ENCODE measurements at regions not wholly inside any gene's neighbourhood (a gene's known extent, or its start where the extent isn't known, plus 50 kb on each side); places are given as distances from the start of the nearest gene placed in this dataset.

DNA sequence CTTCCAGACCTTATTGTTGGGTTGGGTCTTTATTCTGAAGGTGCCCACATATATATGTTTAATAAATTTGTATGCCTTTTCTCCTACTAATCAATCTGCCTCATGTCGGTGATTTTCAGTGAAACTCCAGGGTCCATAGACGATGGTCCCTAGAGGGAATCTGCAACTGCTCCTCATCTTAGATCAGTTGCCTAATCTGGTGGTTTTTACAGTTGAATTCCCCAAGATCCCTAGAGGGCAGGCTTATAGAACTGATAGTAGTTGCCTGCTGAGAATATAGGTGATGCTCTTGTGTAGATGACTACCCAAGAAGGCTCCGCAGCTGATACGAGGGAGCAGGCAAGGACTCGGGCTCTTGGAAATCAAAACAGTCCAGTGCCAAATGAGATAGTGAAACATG is 619.2 kb upstream of the C16orf82 start (continued):
- TF ChIP-seq, protein P1, sequence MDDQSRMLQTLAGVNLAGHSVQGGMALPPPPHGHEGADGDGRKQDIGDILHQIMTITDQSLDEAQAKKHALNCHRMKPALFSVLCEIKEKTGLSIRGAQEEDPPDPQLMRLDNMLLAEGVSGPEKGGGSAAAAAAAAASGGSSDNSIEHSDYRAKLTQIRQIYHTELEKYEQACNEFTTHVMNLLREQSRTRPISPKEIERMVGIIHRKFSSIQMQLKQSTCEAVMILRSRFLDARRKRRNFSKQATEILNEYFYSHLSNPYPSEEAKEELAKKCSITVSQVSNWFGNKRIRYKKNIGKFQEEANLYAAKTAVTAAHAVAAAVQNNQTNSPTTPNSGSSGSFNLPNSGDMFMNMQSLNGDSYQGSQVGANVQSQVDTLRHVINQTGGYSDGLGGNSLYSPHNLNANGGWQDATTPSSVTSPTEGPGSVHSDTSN (IDR thresholded peaks at IDR 0.05; ENCODE audit: insufficient replicate concordance, low read depth, low read length): no peak

- intact Hi-C loops (cut with micrococcal nuclease; ENCODE audit: unreplicated experiment) (loop anchor here (5.0 kb wide), 1 partner anchor 616 kb away; no protein-coding TSS in a partner anchor), in situ Hi-C loops (cut with MboI) (no loop called here)
- ATAC-seq (no peak), DNase-seq (ENCODE audit: low read depth, low spot score) (no peak), FAIRE-seq (no peak)
- ChIA-PET CTCF (interaction anchor here (0.9 to 1.4 kb wide), 2 partner anchors 16 to 1177 kb away, joined by 4 to 5 read pairs; no protein-coding TSS in a partner anchor), SMC1A (ENCODE audit: uncharacterized antibody, unreplicated experiment) (no interaction called here), RAD21 (ENCODE audit: unreplicated experiment) (no interaction called here), POLR2A (no interaction called here)
- BruUV-seq (replicated peaks): no TSS peak
- Histone ChIP-seq H3K4me1 (ENCODE audit: control insufficient read depth, insufficient read depth, low read length) (no peaks in the 10 kb centered on the region), H3K9ac (ENCODE audit: control insufficient read depth, insufficient read depth, low read length) (no peak overlapping the region), H4K20me1 (ENCODE audit: control insufficient read depth, insufficient read depth) (no peaks in the 10 kb centered on the region), H3K4me3 (no peak overlapping the region), H3K4me2 (ENCODE audit: control insufficient read depth, insufficient read depth) (no peak overlapping the region), H3K36me3 (ENCODE audit: control insufficient read depth in 2 of 2, insufficient read depth in 2 of 2, low read length in 1 of 2) (no peaks in the 10 kb centered on the region), H2AFZ (ENCODE audit: control insufficient read depth, low read depth, low read length) (no peak overlapping the region), H3K9me3 (replicated peaks; ENCODE audit: control insufficient read depth, insufficient read depth, low read length) (no peaks in the 10 kb centered on the region), H3K27me3 (replicated peaks in 1 of 2; ENCODE audit: control insufficient read depth in 2 of 2, insufficient read depth in 2 of 2, low read length in 1 of 2) (no peaks in the 10 kb centered on the region), H3K79me2 (ENCODE audit: control insufficient read depth, insufficient read depth, low read length) (no peaks in the 10 kb centered on the region), H3K27ac (ENCODE audit: control insufficient read depth, insufficient read depth) (no peak overlapping the region)
- TF ChIP-seq, protein P2, sequence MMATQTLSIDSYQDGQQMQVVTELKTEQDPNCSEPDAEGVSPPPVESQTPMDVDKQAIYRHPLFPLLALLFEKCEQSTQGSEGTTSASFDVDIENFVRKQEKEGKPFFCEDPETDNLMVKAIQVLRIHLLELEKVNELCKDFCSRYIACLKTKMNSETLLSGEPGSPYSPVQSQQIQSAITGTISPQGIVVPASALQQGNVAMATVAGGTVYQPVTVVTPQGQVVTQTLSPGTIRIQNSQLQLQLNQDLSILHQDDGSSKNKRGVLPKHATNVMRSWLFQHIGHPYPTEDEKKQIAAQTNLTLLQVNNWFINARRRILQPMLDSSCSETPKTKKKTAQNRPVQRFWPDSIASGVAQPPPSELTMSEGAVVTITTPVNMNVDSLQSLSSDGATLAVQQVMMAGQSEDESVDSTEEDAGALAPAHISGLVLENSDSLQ (IDR thresholded peaks at IDR 0.05): no peak
- TF ChIP-seq RAD21 (IDR thresholded peaks at IDR 0.05; ENCODE audit: insufficient read depth, low read depth, low read length) (peak; percentile 10; the same call in 1 of the 2 replicates), MEF2A (IDR thresholded peaks at IDR 0.05; ENCODE audit: insufficient read depth, low read depth, low read length) (no peak), CBFB (IDR thresholded peaks at IDR 0.05; ENCODE audit: low read depth) (no peak)
- TF ChIP-seq, protein P3, sequence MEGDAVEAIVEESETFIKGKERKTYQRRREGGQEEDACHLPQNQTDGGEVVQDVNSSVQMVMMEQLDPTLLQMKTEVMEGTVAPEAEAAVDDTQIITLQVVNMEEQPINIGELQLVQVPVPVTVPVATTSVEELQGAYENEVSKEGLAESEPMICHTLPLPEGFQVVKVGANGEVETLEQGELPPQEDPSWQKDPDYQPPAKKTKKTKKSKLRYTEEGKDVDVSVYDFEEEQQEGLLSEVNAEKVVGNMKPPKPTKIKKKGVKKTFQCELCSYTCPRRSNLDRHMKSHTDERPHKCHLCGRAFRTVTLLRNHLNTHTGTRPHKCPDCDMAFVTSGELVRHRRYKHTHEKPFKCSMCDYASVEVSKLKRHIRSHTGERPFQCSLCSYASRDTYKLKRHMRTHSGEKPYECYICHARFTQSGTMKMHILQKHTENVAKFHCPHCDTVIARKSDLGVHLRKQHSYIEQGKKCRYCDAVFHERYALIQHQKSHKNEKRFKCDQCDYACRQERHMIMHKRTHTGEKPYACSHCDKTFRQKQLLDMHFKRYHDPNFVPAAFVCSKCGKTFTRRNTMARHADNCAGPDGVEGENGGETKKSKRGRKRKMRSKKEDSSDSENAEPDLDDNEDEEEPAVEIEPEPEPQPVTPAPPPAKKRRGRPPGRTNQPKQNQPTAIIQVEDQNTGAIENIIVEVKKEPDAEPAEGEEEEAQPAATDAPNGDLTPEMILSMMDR (IDR thresholded peaks at IDR 0.05 in 2 of 3, conservative IDR thresholded peaks at IDR 0.05 in 1 of 3; ENCODE audit: control insufficient read depth in 2 of 3, extremely low read depth in 1 of 3, insufficient read depth in 1 of 3, low read depth in 3 of 3, low read length in 3 of 3): peak in 1 of 3 experiments; percentile 14; a peak in 1 of 6 replicates
- WGBS (ENCODE audit: insufficient coverage, insufficient replicate concordance, low lambda C conversion rate, missing lambda C conversion rate): 0% methylated on average over 1 of the region's 1 CpG
Observed at GRCh38 chr16:26453215-26453614, 613.5 kb upstream of the C16orf82 start.

All from GM12878 (cell line).